Suppressor macrophage (primary cell): ENCODE measurements at regions not wholly inside any gene's neighbourhood (a gene's known extent, or its start where the extent isn't known, plus 50 kb on each side); places are given as distances from the start of the nearest gene placed in this dataset.
"Not testable (repeated sequence)": the region's sequence is repeated elsewhere in the genome, so short reads cannot be mapped to it uniquely, and the experiment has no call there.

ENCODE experiments used
- DNase-seq, 4 experiments: peaks; one replicate each; pipeline ENCODE4 v3.0.0-alpha.2; 2020 to 2022

DNA sequence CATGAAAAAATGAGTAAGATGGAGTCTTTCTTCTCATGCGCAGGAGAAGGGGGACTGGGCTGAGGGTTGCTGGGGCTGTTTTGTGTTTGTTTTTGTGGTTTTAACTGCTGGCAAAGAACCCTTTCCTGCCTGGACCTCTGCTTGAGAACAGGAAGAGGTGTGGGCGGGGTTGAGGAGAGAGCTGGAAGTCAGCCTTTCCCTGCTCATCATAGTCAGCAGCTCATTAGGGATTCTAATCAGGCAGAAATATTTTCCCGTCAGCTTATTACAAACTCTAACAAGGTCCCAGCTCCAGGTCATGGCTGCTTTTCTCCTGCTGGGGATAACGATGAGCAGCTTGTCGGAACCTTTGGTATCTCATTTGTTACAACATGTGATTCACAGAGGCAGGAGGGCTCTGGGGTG, 185.0 kb upstream of the NRXN3 start:
- peak in 3 of 4 experiments; percentile 11 to 24 (median 21) for DNase-seq

DNA sequence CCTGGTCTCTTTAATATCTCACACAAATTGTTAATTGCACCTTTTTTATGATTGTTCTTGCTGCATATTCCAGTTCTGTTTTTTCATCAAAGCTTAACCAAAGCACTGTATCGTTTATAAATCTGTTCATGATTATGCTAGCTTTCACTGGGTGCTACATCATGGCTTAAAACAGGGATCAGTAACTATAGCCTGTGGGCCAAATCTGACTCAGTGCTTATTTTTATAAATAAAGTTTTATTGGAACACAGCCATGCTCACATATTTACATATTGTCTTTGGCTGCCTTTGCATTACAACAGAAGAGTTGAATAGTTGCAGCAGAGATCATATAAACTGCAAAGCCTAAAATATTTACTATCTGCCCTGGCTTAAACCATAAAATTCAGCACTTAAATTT, 183.4 kb upstream of the NRXN3 start:
- no peak for DNase-seq

DNA sequence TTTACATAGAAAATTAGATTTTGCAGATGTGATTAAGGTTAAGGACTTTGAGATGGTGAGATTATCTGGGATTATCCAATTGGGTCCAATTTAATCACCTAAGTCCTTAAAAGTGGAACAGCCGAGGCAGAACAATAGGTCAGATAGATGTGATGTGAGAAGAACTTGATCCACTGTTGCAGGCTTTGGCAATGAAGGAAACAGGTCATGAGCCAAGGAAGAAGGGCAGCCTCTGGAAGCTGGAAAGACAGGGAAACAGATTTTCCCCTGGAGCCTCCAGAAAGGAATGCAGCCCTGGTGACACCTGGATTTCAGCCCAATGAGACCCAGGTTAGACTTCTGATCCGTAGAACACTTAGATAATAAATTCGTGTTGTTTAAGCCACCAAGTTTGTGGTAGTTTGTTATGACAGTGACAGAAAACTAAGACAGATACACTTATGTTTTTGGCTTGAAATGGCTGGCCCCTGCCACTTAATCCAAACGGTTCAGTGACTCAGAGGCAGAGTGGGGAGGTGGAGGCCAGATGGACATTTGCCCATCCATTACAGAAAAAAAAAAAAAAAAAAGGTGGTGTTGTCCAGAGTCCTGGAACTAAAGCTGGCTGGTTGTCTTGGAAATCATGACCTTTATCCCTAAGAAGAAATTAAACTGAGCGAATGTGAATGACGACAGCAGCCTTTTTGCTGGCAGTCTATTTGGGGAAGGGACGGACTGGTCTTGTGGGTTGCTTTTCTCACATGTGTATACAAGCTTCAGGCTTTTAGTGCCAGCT, 181.9 kb upstream of the NRXN3 start:
- DNase-seq, result no peak

DNA sequence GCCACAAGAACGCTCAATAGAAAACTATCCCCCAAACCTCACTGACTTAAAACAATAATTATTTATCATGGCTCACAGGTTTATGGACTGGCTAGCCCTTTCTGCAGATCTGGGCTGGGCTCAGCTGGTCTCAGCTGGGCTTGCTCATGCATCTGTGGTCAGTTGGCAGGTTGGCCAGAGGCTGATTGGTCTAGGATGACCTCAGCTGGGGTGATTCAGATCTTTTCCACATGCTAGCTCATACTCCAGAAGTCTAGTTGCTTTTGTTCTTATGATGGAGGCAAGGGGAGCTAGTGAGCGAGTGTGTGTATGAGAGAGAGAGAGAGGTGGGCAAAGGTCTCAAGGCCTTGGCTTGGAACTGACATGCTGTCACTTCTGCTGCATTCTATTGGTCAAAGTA, 181.2 kb upstream of the NRXN3 start:
- DNase-seq, result peak; percentile 8 to 43 (median 24)

DNA sequence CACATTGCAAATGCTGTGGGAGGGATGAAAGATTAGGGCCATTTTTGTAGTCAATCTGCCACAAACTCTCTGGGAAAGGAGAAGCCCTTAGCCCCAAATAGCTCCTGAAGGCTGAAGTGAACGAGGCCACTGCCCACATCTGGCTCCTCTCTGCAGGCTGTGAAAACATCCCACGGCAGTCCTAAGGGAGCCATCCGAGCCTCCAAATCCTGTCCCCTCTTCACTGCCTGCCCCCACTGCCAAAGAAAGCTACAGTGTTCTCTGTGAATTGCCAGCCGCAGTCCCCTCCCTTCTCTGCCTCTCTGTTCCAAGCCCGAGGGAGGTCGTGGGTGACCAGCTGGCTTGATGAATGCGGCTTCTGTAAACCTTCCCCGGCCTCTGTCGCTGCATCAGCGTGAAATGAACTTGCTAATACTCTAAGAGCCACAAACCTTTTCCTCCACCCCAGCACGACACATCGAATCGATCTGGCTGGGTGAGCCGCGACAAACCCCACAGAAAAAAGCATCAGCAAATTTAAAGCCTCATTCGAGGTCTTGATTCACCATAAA, 180.7 kb upstream of the NRXN3 start:
- DNase-seq, result no peak

DNA sequence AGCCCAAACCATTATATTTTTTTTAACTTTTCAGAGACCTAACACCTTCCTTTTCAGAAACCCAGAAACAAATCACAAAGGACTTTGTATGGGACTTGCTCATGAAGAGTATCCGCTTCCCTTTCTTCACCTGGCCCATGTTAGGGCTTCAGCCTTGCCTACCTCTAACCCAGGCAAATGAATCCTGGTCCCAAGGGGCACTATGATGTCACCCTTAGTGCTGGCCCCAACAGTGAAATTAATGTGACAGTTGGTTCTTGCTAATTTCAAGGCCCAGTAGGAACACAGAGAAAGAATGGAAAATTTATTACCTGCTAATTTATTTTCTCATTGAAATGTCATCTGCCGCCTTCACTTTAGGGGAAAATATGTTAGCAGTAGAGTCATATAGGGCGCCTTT, 179.8 kb upstream of the NRXN3 start:
- DNase-seq, result no peak

DNA sequence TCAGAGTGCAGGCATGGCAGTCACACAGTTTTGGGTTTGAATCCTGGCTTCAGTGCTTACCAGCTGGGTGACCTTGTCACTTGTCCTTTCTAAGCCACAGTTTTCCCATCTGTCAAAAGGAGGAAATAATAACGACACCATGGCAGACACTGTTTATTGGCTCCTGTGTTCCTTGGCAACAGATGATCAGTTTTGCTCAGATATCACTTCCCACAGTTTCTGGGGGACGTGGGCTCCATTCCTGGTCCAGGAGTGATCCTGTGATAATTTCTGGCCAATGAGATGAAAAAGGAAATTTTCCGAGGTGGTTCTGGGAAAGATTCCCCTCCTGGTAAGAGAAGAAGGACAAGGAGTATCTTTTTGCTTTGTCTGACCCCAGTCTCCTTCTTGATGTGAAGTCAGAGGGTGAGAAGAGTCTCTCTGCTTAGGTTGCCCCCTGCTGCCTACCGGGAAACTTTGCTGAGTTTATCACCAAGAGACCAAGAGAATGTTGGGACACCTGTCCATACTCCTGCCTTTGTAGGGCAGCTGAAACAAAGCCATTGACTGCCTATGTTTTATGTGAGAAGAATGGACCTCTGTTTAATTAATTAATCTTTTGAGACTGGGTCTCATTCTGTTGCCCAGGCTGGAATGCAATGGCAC, 178.9 kb upstream of the NRXN3 start:
- no peak for DNase-seq

DNA sequence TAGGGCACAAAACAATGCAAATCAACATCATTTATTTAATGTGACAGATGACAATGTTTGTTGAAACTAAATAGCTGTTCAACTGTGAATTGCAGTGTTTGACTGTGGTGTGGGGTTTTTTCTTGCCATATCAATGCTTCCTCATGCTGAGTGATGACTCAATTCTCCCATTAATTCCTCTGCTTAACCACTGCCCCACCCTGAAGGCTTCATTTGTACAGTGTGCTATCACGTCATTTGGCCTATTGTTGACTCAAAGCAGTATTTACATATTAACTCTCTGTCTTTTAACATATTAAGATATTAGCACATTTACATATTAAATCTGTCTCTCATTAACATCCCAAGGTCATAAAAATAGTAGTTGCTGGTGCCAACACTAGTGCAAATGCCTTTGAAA, 164.8 kb upstream of the NRXN3 start:
- DNase-seq, result peak; percentile 11 to 79 (median 52)

DNA sequence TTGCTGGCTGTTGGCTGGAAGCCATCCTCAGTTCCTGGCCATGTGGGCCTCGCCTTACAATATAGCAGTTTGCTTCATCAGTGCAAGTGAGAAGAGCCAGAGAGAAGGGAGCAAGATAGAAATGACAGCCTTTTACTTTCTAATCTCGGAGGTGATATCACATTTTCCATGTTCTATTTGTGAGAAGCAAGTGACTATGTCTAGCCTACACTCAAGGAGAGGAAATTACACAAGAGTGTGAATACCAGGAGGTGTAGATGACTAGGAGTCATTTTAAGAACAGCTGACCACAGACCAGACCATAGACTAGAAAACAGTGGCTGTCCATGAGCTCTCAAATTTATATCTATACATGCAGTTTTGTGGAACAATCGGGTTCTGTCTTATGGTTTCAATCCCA, 163.0 kb upstream of the NRXN3 start:
- peak in 3 of 4 experiments; percentile 21 to 65 (median 60) for DNase-seq

DNA sequence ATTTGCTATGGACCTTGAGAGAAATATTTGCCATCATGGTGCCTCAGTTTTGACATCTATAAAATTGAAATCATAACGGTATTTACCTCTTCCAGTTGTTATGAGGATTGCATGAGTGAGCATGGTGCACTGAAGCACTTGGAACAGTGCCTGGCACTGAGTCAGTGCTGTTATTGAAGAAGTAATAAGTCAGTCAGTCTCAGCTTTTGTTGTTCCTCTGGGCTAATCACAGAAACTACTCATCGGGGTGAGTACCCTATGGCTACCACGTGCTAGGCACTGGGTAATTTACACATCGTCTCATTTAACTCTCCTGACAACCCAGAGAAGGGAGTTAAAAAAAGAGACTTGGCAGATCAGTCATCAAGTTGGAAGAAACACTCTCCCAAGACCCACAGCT, 159.5 kb upstream of the NRXN3 start:
- DNase-seq, result peak in 3 of 4 experiments; percentile 25 to 45 (median 34)

DNA sequence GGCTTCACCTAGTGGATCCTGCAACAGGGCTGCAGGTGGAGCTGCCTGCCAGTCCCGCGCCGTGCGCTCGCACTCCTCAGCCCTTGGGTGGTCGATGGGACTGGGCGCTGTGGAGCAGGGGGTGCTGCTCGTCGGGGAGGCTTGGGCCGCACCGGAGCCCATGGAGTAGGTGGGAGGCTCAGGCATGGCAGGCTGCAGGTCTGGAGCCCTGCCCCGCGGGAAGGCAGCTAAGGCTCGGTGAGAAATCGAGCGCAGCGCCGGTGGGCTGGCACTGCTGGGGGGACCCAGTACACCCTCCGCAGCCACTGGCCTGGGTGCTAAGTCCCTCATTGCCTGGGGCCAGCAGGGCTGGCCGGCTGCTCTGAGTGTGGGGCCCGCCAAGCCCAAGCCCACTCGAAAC, 156.3 kb upstream of the NRXN3 start:
- DNase-seq, result not testable (repeated sequence)

DNA sequence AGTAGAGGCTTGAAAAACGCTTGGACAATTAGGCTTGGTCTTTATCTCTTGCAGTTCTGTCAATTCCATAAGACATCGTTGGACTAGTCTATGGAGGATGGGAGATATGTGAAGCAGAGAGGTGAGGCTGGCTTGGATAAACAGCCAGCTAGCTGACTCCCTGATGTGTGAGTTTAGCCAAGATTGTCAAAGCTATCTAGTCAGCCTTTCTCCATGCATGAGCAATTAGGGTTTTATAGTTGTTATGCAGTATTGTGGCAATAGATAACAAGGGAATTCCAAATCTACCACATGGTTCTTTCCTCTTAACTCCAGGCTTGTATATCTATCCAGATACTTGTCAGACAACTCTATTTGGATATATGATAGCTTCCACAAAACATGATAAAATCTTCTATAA, 153.6 kb upstream of the NRXN3 start:
- no peak for DNase-seq

DNA sequence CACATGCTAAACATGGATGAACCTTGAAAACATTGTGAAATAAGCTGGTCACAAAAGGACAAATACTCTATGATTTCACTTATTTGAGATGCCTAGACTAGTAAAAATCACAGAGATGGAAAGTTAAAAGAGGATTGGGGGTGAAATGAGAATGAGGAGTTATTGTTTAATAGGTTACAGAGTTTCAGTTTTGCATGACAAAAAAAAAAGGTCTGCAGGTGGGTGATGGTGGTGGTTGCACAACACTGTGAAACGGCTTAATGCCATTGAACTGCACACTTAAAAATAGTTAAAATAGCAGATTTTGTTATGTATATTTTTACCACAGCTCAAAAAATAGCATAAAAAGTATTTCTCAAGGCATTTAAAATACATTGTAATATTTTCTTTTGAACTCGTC, 151.9 kb upstream of the NRXN3 start:
- DNase-seq, result no peak

DNA sequence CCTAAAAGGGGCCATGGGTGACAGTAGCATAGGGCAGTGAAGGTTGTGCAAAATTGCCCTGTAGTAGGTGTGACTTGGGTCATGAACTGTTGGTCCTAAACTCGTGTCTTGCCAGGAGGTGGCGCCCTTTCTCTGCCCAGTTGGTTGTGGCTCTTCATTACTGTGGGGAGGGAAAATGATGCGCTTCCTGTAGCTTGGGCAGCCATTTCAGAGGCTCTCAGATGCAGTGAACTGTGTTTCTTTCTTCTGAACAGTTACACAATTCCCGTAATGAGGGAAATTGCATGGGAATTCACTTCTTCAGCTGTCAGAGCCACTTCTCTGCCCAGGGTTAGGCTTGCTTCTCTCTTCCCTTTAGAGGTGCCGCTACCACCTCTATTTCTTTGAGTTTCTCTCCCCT, 148.1 kb upstream of the NRXN3 start:
- peak; percentile 76 to 86 (median 82) for DNase-seq

DNA sequence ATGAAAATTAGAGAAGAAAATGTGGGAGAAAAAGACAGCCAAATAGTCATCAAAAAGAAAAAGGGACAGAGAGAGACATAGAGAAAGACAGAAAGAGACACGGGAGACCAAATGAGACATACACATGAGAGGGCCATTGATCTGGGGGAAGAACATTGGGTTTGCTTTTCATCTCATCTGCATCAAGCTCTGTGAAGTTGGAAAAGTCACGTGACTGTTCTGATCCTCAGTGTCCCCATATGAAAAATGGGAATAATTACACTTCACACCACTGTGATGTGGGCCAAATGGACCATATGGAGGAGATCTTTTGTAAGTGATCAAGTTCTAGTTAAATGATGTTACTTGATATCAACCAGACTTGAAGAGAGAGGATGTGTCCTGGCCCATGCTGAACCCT, 147.1 kb upstream of the NRXN3 start:
- no peak for DNase-seq

DNA sequence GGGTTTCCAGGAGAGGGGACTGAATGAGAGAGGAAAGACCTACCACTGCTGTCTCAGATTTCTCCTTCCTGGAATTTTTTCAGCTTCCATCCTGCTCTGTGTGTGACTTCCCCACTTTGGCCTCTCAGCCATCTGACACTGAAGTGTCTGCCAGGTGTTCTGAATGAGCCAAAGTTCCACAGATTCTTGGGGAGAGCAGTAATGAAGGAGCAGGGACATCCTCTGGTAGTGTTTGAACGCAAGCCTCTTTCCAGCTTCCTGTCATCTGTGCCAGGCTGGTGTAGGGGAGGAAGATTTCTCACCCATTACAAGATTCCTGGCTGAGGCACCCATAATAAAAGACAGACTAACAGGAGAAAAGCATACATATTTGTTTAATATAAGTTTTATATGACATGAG, 141.7 kb upstream of the NRXN3 start:
- DNase-seq, result no peak

DNA sequence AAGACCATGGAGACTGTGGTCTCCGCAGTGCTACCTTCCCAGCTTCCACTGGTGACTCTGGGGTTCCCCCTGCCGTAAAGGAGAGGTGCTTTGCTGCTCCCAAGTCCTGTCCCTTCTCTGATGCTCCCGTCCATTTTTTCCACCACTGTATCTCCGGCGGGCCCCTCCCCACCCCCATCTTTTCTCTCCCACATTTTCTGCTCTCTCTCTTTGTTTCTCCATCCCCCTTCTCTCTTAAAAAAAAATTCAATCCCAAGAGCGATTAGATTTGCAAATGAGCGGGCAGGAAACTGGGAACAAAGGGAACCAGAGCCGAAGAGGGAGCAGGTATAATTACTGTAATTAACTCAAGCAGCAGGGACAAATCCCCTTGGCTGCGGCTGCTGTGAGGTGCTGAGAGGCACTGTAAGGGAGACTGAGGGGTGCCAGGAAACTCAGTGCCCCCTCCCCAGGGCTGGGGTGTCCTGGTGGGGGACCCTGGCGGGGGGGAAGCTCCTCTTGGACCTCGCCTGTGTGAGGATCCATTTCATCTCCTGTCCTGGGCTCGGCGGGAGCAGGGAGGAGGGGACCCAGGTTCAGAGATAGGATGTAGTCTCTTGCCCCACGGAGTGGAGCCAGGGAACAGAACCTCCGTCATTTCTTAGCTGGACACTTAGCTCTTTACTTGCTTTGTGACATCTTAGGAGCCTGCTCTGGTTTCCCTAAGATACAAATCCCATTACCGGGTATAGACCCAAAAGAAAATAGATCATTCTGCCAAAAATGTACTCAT, 140.4 kb upstream of the NRXN3 start:
- peak in 1 of 4 experiments; percentile 5 for DNase-seq

DNA sequence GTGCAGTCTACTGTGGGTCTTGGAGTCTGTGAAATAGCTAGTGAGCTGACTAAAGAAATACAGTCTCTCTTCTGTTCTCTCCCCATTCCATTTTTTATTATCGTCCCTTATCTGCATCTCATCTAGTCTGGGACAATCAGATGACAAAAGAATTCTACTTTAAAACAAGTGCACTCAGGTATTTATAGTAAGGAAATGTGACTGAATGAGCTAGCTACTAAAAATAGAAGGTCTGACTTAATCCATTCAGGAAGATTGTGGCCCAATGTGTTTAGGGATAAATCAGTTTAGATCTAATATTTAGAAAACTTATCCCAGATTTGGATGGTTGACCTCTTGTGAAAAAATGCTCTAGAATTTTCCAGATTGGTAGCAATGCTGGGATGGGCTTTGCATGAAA, 126.8 kb upstream of the NRXN3 start:
- no peak for DNase-seq

DNA sequence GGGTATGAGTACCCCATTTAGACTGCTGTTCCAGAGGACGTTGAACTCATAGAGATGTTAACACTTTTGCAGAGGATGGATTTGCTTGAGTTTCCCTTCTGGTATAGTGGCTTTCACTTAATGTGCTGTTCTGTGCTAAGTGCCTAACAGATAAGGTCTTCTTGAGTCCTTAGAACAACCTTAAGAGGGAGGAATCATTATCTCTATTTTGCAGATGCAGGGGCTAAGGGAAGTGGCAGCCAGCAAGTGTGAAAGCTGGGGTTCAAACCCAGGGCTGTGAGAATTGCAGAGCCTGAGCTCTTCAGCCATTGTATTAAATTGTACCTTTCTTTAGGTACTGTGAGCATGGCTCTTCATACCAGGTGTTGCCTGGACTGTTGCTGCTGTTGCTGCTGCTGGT, 122.1 kb upstream of the NRXN3 start:
- no peak for DNase-seq

DNA sequence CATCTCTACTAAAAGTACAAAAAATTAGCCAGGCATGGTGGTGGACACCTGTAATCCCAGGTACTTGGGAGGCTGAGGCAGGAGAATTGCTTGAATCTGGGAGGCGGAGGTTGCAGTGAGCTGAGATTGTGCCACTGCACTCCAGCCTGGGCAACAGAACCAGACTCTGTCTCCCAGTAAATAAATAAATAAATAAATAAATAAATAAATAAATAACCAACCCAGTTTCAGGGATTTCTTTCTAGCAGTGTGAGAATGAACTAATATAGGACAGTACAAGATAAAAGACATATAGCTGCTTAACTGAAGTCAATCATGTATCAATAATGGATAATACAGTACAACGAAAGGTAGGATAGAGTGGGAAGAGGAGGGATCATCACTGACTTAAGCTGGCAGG, 113.3 kb upstream of the NRXN3 start:
- not testable (repeated sequence) for DNase-seq

DNA sequence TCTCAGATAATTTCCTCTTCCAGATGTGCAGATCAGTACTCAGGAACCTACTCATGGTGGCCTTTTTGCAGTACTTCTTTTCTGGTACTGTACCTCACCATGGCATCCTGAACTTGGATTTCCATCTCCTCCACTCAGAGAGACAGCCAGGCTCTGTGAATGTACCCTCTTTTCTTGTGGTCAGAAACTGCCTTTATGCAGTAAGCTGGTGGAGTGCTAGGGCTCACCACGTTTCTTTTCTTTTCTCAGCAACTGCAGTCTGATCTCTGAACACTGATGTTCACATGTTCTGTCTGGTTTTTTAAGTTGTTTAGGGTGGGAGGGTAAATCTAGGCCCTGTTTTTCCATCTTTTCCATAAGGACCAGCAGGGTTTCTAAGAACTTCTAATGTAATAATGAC, 99.8 kb upstream of the NRXN3 start:
- DNase-seq, result no peak

DNA sequence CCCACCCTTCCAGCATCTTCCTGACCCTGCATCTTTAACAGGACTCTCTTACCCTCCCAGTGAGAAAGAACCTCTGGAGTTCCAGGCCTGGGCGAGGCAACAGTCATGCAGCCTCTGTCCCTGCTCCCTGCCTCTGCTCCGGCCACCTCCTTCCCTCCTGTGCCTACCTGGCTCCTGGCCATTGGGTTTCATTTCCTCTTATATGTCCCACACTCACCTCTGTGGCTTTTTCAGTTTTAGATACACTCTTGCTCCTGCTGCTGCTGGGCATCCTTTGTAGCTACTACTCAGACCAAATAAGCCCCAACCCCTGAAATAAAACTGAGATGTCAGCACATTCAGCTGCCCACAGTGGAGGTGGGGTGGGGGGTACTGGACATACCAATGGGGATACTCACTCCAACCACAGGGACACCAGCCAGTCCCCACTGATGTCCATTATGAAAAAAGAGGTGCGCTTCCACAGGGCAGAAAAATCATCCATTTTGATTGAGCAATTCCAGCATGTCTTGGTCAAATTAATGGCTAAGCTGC, 99.1 kb upstream of the NRXN3 start:
- DNase-seq, result no peak

DNA sequence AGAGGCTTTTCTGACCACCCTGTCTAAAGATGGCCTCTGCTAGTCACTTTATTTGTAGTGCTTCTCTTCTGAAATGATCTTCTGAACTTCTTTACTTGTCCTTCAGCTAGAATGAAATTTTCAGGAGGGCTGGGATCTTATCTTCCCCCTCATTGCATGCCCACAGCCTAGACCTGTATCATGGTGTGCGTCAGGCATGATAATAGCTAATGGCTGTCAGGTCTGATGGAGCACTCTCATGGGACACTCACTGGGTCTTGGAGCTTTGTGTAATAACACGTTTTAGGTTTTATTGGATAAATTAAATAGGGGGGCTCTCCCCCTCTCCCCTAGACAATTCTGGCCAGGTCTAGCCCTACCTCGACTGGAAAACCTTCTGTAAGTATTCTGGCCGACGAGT, 97.1 kb upstream of the NRXN3 start:
- DNase-seq, result no peak
